ENCODE measurements at regions not wholly inside any gene's neighbourhood (a gene's known extent, or its start where the extent isn't known, plus 50 kb on each side); places are given as distances from the start of the nearest gene placed in this dataset.

DNA sequence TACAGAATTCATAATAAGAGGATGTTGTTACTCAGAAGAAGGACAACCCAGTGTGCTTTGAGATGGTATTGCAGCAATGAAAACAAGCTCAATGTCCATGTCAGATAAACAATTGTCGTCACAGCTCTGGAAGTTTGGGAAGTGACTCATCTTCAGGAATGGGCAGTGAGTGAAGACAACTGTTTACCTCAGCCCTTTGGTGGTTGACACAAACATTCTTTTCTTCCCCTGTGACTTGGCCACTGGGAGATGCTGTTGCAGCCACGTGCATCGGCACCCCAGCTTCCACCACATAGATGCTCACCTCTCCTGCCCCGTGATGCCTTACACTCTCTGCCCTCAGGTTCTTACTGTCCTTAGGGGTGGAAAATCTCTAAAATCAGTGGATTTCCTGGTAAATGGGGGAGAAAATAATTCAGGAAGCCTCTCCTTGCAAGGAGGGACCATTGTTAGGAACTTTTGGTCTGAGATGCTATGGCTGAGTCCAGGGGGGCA lies 114.1 kb upstream of the GALNT15 start:
- TF ChIP-seq POLR2AphosphoS5 (IDR thresholded peaks at IDR 0.05; ENCODE audit: borderline replicate concordance, low read depth, low read length) (no peak), EZH2 (IDR thresholded peaks at IDR 0.05) (no peak), FOXP2 (optimal IDR thresholded peaks at IDR 0.05; ENCODE audit: control extremely low read depth, extremely low read length, insufficient read depth) (no peak)

Measured in SK-N-MC (cell line).